HG03342 (cell line): ENCODE measurements at regions not wholly inside any gene's neighbourhood (a gene's known extent, or its start where the extent isn't known, plus 50 kb on each side); places are given as distances from the start of the nearest gene placed in this dataset.

Experiments
- ATAC-seq: cut with Tn5 transposase; IDR thresholded peaks from one replicate; pipeline ENCODE4 v1.9.1; 2021; ENCODE audit warnings: mild to moderate bottlenecking, moderate library complexity; ENCODE audit not compliant: unreplicated experiment

GRCh38 chr7:118013252-118014010 is 140.2 kb upstream of the CTTNBP2 start:
- ATAC-seq: no peak

- no peak for ATAC-seq
These were observed 149.3 kb upstream of the CTTNBP2 start for GRCh38 chr7:118022546-118022945.

- ATAC-seq: no peak
These were observed 153.6 kb upstream of the CTTNBP2 start for GRCh38 chr7:118026791-118027190.

GRCh38 chr7:118028226-118028625 is 155.0 kb upstream of the CTTNBP2 start:
- no peak for ATAC-seq

DNA sequence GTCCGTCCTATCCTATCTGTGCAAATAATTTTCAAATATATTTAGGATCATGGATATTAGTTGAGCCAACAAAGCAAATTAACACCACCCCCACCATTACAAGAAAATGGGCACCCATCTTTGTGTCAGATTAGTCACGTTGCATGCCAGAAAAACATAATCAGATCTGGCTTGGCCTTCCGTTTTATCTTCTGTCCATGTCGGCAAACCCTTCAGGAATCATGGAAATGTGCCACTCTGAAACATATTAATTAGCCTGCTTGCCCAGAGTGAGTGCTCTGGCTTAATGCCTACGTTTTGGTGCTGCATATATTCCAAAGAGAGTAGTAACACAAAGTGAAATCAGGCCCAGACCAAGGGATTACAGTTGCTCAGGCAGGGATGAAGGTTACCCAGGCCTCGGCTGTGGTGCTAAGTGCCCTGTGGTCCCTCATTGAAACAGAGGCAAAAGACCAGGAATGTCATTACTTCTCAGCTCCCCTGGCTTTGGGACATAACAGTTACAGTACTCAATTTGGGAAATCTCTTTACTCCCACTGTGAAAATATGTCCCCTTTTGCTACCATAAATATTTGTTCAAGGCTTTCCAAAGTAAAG is 154.0 kb upstream of the LSM8 start:
- no peak for ATAC-seq

DNA sequence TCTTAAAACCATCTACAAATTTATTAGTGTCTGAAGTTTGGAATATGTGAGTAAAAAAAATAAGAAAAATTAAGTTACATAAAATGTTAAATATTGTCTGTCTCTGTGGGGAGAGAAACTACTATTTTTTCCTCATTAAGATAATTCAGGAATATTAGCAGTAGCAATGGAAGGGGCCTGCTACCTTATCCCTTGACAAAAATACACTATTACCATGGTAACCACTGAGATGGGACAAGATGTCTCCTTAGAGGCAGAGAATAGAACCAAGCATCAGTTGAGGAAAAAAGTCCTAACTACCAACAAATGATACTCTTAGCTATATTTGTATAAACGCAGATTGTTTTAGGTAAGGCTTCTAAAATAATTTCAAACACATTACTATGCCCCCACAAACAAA is 150.7 kb upstream of the LSM8 start:
- ATAC-seq: no peak

GRCh38 chr7:118039963-118040489 is 143.9 kb upstream of the LSM8 start:
- peak; percentile 32 for ATAC-seq

DNA sequence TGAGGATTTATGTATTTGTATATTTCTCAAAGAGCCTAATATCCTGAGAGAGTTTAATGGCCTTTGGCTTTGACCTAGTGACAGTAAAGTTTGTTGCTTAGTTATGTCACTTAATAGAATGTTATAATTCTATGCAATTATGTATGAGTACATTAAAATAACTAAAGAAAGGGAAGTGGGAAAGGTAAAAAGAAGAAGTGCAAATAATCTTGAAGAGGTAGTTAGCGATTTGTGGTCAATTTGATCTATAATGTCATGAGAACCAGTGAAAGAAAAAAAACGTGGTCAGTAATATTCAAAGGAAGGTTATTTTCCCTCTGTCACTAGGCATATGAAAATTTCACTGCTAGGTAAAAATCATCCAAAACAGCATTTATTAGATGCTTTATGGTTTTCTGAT is 143.4 kb upstream of the LSM8 start:
- ATAC-seq: peak; percentile 80

DNA sequence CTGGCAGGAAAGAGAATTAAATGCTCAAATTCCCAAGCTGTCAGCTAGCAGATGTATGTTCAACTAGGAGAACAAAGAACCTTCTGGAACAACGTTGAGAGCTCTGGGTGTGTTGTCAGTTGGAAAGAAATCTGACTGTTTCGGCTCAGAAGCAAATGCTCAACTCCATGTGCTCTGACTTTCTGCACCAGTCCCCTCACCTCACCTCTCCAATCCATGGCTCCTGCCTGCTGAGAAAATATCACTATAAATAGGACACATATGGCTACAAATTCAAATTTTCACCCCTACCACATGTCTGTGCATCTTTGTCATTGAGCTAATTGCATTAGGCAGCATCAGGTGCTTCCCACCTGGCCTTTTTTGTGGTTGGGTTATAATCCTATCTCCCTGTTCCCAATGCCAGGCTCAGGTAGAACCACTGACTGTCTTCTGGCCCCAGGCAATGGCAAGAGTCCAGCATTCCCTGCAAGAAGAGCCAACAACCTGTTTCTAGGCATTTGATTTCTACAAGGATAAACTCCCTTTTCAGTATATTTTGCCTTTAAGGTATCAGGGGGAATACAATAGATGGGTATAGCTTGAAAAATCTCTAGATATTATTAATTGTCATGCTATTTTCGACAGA is 142.6 kb upstream of the LSM8 start:
- ATAC-seq: no peak

DNA sequence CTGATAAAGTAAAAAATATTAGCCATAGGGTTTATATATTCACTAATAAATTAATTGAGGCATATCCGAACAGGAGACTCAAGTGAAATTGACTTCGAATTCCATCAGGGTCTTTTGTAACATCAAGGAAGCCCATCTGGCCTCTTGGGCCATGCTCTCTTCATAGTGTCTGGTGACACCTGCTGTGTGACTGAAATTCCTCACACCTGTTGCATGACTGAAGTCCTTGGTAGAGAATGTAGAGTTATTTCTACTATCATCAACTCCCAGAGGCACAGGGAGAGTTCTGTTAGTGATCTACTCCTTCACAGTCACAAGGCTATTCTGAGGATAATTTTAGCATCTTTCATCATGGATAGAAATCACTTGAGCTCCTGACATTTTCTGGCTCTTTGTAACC is 138.3 kb upstream of the LSM8 start:
- ATAC-seq: no peak

DNA sequence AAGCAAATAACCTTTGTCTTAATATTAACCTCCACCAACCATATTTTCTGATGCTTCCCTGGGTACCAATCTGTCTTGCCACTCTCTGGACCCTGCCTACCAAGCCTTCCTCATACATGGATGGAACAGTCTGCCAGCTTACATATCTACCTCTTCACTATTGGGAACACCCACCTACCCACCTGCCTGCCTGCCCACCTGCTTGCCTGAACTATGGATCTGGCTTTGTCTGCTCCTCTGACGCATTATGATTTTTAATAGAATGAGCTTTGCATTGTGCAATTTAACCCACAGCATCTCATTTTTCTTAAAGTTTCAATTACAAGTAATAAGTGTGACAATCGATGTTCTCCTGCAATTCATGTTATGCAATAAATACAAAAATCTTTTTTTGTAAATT is 137.9 kb upstream of the LSM8 start:
- no peak for ATAC-seq

DNA sequence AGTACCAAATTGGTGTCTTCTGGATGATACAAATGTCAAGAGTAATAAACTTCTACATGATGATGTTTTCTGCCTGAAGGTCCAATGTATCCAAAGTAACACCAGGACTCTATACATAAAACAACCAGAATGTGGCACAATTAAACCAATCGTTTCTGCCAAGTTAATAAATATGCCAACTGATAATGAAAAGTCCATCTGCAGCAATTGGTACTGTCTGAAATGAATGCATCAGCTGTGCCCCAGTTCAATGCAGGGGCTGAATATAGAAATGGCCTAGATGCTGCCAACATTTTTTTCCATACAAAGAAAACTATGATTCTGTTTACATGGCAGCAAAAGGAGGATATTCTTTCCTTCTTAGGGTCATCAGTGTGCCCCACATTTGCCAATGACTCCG is 137.2 kb upstream of the LSM8 start:
- no peak for ATAC-seq

DNA sequence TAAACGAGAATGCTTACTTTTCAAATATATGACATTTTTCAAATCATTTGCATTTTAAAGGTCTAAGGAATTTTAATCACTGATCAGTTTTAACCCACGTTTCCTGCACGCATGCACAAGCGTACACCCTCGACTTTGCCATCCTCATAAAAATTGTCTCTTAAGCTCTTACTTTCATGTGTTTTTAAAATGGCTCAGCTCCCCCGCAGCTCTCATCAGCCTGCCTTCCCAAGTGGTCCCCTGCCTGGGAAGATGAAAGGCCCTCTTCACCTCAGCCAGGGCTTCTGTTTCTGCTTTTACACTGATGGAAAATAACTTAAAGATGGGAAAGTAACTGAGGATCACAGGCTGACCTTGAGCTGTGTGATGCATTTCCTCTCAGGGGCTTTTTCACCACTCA is 131.6 kb upstream of the LSM8 start:
- ATAC-seq: no peak

- no peak for ATAC-seq
These were observed 130.6 kb upstream of the LSM8 start for GRCh38 chr7:118053353-118053752.

DNA sequence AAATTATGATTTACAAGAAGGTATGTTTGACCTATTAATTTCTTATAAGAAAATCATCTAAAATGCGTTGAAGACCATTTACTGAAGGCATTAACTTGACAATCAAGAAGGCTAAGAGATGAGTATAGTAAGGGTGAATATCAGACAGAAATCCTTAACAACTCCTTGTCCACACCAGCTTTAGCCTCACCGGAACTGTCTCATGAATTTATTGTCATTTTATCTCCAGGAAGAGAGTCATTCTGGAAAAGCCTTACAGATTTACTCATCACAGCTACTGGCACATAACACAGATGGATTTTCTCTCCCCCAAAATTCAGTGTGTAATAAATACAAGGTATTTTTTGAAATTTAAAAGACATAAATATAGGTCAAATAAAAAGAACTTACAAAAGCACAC is 129.4 kb upstream of the LSM8 start:
- no peak for ATAC-seq

GRCh38 chr7:118055647-118056046 is 128.3 kb upstream of the LSM8 start:
- ATAC-seq: no peak

- no peak for ATAC-seq
These were observed 126.6 kb upstream of the LSM8 start for GRCh38 chr7:118057404-118057803.

DNA sequence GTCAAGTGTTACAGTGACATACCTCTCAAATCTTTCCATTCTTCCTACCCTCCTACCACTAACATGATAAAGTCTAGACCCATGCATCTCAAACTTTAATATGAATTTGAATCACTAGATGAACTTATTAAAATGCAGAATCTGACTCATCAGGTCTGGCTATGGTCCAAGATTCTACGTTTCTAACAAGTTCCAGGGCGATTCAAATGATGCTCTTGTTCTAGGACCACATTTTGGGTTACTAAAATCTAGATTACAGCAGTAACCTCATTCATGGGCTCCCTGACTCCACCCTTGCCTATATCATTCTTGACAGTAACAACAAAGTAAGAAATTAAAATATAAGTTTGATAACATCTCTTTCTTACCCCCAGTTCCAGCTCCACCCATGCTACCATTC is 124.8 kb upstream of the LSM8 start:
- no peak for ATAC-seq

DNA sequence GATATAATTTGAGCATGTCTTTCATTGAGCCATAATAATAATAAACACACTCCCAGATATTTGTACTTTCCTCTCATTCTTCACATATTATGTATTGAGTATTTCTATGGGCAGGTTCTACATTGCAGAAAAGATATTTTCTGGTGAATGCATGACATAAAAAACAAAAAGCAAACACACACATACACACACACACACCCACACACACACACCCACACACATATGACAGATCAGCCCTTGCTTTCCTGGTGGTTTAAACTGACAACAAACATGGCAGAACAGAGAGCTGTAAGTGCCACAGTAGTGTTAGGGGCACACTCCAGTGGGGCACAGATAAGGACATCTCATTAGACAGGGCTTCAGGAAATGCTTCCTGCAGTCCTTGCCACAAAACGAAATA is 123.3 kb upstream of the LSM8 start:
- no peak for ATAC-seq

DNA sequence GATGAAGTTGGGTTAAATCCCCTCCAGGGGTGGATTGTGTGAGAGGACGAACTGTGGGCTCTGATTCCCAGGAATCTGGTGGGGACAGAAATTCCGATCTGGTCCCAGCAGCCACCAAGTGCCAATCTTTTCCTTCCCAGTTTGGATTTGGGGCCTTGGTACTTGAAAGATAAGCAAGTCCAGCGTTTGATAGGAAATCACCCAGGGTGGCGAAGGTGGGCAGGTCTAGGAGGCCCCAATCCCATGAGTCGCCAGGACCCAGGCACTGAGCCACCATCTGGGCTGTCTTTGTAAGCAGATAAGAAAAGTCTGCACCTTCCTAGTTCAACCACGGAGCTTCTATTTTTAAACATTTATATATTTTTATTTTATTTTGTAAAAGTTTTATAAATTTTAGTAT is 122.6 kb upstream of the LSM8 start:
- no peak for ATAC-seq

- no peak for ATAC-seq
These were observed 110.9 kb upstream of the LSM8 start for GRCh38 chr7:118072893-118073674.
